Hepatocyte (in vitro differentiated cells): ENCODE measurements at regions not wholly inside any gene's neighbourhood (a gene's known extent, or its start where the extent isn't known, plus 50 kb on each side); places are given as distances from the start of the nearest gene placed in this dataset.

ENCODE experiments used
- DNase-seq: peaks from one replicate; pipeline ENCODE4 v3.0.0-alpha.2; 2016; ENCODE audit warnings: low spot score
- H2AFZ ChIP-seq: fragments of 200-600 bp; sonication (generic); 2 replicates; pipeline ENCODE4 v1.6.0; 2016; ENCODE audit warnings: antibody characterized with exemption, mild to moderate bottlenecking
- H3K27ac ChIP-seq: fragments of 200-600 bp; sonication (generic); 2 replicates; pipeline ENCODE4 v1.5.1; 2016; ENCODE audit warnings: mild to moderate bottlenecking
- H3K27me3 ChIP-seq: fragments of 200-600 bp; sonication (generic); 2 replicates; pipeline ENCODE4 v1.6.1; 2016
- H3K36me3 ChIP-seq: fragments of 200-600 bp; sonication (generic); replicated peaks from 2 replicates; pipeline ENCODE4 v1.5.1; 2016; ENCODE audit warnings: low read depth; ENCODE audit not compliant: insufficient read depth
- H3K4me1 ChIP-seq: fragments of 200-600 bp; sonication (generic); 2 replicates; pipeline ENCODE4 v1.5.1; 2016; ENCODE audit warnings: mild to moderate bottlenecking, moderate library complexity; ENCODE audit not compliant: insufficient read depth
- H3K4me2 ChIP-seq: fragments of 200-600 bp; sonication (generic); 2 replicates; pipeline ENCODE4 v1.6.0; 2016
- H3K4me3 ChIP-seq: fragments of 200-600 bp; sonication (generic); 2 replicates; pipeline ENCODE4 v1.5.1; 2016; ENCODE audit warnings: mild to moderate bottlenecking
- H3K79me2 ChIP-seq: fragments of 200-600 bp; sonication (generic); 2 replicates; pipeline ENCODE4 v1.6.0; 2017; ENCODE audit warnings: mild to moderate bottlenecking
- H3K9me2 ChIP-seq: fragments of 200-600 bp; sonication (generic); replicated peaks from 2 replicates; pipeline ENCODE4 v1.6.0; 2017; ENCODE audit warnings: mild to moderate bottlenecking; ENCODE audit not compliant: insufficient read depth
- H3K9me3 ChIP-seq: fragments of 200-600 bp; sonication (generic); 2 replicates; pipeline ENCODE4 v1.5.1; 2016; ENCODE audit warnings: low read depth, mild to moderate bottlenecking
- H4K20me1 ChIP-seq: fragments of 200-600 bp; sonication (generic); 2 replicates; pipeline ENCODE4 v1.6.0; 2016; ENCODE audit warnings: mild to moderate bottlenecking; ENCODE audit not compliant: insufficient read depth, poor library complexity, severe bottlenecking
- EZH2 ChIP-seq: fragments of 200-600 bp; sonication (generic); IDR thresholded peaks from 2 replicates; pipeline ENCODE4 v1.6.1; 2016; ENCODE audit warnings: antibody characterized with exemption, mild to moderate bottlenecking, borderline replicate concordance
- EZH2phosphoT487 ChIP-seq: fragments of 200-600 bp; sonication (generic); IDR thresholded peaks from one replicate; pipeline ENCODE4 v1.6.1; 2018; ENCODE audit warnings: antibody characterized with exemption, mild to moderate bottlenecking, low read depth, moderate library complexity; ENCODE audit not compliant: unreplicated experiment, severe bottlenecking
- WGBS: methylation state at CpG from one replicate; pipeline ENCODE4 v1.1.6; 2016; ENCODE audit warnings: low lambda C conversion rate; ENCODE audit errors: missing lambda C conversion rate; 5-methylcytosine and 5-hydroxymethylcytosine counted together
- TF ChIP-seq, protein P1 (sequence below): fragments of 200-600 bp; sonication (generic); IDR thresholded peaks from 2 replicates; pipeline ENCODE4 v1.5.1; 2016; ENCODE audit warnings: antibody characterized with exemption, mild to moderate bottlenecking; ENCODE audit not compliant: poor library complexity

DNA sequence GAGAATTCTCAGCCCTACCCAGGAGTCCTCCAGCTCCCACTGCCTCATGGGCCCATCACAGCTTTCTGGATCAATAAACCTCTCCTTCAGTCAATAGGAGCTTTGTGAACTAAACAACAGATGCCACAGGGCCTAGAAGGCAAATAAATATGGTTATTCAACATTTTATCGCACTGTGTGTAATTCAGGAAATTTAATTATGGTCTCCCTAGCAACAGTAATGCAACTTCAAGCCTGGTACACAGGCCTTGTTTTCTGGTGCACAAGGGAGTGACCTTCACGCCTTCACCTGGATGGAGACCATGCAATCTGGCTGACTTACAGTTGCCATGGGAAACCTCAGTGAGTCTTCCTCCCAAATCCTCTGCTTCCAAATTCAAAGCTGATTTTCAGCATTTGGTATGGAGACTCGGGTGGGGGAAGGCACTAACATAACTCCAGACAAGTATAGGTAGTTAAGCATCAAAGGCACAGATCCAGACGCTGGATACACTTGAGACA lies 441.0 kb upstream of the NPVF start:
- Histone ChIP-seq H3K36me3 (no peaks in the 10 kb centered on the region), H3K27ac (peak overlapping the region; percentile 34), H3K79me2 (no peaks in the 10 kb centered on the region), H3K27me3 (no peaks in the 10 kb centered on the region), H2AFZ (no peak overlapping the region), H3K4me1 (peaks cover 51% of the 10 kb centered on the region), H3K4me2 (no peak overlapping the region), H4K20me1 (no peaks in the 10 kb centered on the region), H3K9me2 (no peaks in the 10 kb centered on the region), H3K4me3 (no peak overlapping the region), H3K9me3 (no peaks in the 10 kb centered on the region)
- WGBS, result 59% methylated on average over 4 of the region's 4 CpGs
- no peak for DNase-seq
- TF ChIP-seq EZH2phosphoT487 (no peak), EZH2 (no peak)
- TF ChIP-seq, protein P1, sequence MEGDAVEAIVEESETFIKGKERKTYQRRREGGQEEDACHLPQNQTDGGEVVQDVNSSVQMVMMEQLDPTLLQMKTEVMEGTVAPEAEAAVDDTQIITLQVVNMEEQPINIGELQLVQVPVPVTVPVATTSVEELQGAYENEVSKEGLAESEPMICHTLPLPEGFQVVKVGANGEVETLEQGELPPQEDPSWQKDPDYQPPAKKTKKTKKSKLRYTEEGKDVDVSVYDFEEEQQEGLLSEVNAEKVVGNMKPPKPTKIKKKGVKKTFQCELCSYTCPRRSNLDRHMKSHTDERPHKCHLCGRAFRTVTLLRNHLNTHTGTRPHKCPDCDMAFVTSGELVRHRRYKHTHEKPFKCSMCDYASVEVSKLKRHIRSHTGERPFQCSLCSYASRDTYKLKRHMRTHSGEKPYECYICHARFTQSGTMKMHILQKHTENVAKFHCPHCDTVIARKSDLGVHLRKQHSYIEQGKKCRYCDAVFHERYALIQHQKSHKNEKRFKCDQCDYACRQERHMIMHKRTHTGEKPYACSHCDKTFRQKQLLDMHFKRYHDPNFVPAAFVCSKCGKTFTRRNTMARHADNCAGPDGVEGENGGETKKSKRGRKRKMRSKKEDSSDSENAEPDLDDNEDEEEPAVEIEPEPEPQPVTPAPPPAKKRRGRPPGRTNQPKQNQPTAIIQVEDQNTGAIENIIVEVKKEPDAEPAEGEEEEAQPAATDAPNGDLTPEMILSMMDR, result no peak

DNA sequence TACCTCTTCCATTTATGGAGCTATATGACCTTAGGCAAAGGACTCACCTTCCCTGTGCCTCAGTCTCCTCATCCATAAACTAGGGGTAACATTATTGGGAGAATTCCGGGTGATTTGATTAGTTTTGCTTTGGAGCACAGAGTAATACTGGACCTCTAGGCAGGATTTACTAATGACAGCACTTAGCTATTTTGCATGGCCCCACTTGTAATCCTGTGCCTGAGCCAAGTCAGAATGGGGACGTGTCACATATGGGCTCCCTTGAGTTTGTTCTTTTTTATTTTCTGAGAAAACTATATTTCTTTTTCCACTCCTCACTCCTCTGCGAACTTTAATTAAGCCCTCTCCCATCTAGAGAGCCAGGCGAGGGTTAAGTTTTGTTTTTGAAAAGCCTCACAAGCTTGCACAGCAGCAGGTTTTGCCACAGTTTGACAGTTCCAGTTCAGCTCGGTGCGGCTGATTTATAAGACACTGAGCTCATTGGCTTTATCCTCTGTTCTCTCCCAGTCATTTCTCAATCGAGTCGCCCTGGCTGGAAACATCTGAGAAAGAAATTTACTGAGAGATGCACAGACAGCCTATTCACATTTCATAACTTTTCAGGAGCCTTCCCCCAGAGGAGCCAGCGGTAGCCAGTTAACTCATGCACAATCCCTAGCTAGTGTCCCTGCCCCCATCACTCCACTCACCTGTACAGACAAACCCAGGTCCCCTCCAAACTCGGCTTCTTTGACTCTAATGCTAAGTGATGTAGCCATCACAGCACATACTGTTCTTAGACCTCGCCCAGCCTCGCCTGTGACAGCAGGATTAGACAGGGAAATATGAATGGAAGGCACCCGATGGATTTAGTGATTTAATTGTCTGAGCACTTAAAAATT lies 441.9 kb upstream of the NPVF start:
- WGBS, result 44% methylated on average over 13 of the region's 13 CpGs
- H3K4me2 ChIP-seq, result peak overlapping the region; percentile 55
- peaks cover 51% of the 10 kb centered on the region for H3K4me1 ChIP-seq
- no peaks in the 10 kb centered on the region for H3K79me2 ChIP-seq
- no peaks in the 10 kb centered on the region for H3K9me3 ChIP-seq
- peak overlapping the region; percentile 34 for H3K27ac ChIP-seq
- peak; percentile 41 for DNase-seq
- no peak overlapping the region for H3K4me3 ChIP-seq
- H3K9me2 ChIP-seq, result no peaks in the 10 kb centered on the region
- no peaks in the 10 kb centered on the region for H3K36me3 ChIP-seq
- H3K27me3 ChIP-seq, result no peaks in the 10 kb centered on the region
- no peak for TF ChIP-seq EZH2phosphoT487
- TF ChIP-seq EZH2, result no peak
- TF ChIP-seq, protein P1, result no peak
- H4K20me1 ChIP-seq, result no peaks in the 10 kb centered on the region
- H2AFZ ChIP-seq, result no peak overlapping the region

DNA sequence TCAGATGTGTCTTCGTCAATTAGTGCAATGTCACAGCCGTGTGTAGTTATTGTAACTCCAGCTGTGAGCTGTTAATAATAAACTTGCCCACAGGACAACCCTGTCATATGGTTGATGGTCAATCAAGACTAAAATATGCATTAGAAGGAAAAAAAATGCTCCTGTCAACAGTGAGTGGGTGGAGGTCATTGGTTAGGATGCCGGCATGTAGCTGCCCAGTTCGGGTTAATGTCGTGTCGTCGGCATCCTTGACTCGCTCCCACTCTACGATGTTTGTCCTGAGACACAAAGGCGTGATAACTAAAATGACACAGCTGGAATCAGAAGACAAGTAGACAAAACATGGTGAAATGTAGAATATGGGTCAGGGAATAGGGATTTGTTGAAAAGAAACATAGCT lies 442.8 kb upstream of the NPVF start:
- H3K4me2 ChIP-seq, result peak overlapping the region; percentile 55
- peaks cover 45% of the 10 kb centered on the region for H3K4me1 ChIP-seq
- H3K79me2 ChIP-seq, result no peaks in the 10 kb centered on the region
- no peaks in the 10 kb centered on the region for H3K27me3 ChIP-seq
- H3K27ac ChIP-seq, result peak overlapping the region; percentile 34
- H3K4me3 ChIP-seq, result no peak overlapping the region
- no peaks in the 10 kb centered on the region for H3K9me2 ChIP-seq
- 53% methylated on average over 10 of the region's 10 CpGs for WGBS
- no peak overlapping the region for H2AFZ ChIP-seq
- TF ChIP-seq EZH2phosphoT487 (no peak), EZH2 (no peak)
- DNase-seq, result no peak
- H4K20me1 ChIP-seq, result no peaks in the 10 kb centered on the region
- no peaks in the 10 kb centered on the region for H3K36me3 ChIP-seq
- no peaks in the 10 kb centered on the region for H3K9me3 ChIP-seq

DNA sequence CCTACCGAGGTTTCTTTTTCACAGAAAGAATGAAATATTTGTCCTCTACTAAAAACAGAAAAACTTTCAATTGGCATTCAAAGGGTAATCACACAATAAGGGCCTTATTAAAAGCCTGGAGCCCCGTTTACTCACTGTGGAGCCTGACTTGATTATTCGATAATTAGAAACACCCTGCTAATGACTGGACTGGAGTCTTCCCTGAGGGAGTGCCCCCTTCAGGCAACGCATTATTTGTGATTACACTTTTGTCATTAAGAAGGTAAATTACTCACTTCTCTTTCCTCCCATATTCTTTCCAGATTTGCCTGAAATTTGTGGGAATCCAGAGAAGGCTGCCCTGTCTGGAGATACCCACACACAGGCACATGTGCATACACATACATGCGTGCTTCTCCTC lies 444.2 kb upstream of the NPVF start:
- H3K4me3 ChIP-seq, result no peak overlapping the region
- no peaks in the 10 kb centered on the region for H3K9me3 ChIP-seq
- no peak for DNase-seq
- peaks cover 41% of the 10 kb centered on the region for H3K4me1 ChIP-seq
- WGBS, result 42% methylated on average over 5 of the region's 5 CpGs
- peak overlapping the region; percentile 34 for H3K27ac ChIP-seq
- H2AFZ ChIP-seq, result no peak overlapping the region
- no peaks in the 10 kb centered on the region for H3K9me2 ChIP-seq
- H3K4me2 ChIP-seq, result no peak overlapping the region
- no peaks in the 10 kb centered on the region for H3K36me3 ChIP-seq
- TF ChIP-seq EZH2phosphoT487 (no peak), EZH2 (no peak)
- TF ChIP-seq, protein P1, result peak; percentile 9
- H3K27me3 ChIP-seq, result no peaks in the 10 kb centered on the region
- no peaks in the 10 kb centered on the region for H3K79me2 ChIP-seq
- no peaks in the 10 kb centered on the region for H4K20me1 ChIP-seq
